ENCODE measurements at regions not wholly inside any gene's neighbourhood (a gene's known extent, or its start where the extent isn't known, plus 50 kb on each side); places are given as distances from the start of the nearest gene placed in this dataset.
"Not testable (repeated sequence)": the region's sequence is repeated elsewhere in the genome, so short reads cannot be mapped to it uniquely, and the experiment has no call there.

GRCh38 chr6:144659202-144660182, 374.4 kb downstream of the UTRN start:
- no peak for DNase-seq (ENCODE audit: extremely low spot score)
- WGBS = 67% methylated on average over 14 of the region's 14 CpGs
- H3K4me3 ChIP-seq (ENCODE audit: low read depth, low read length) = no peak overlapping the region
- H3K27ac ChIP-seq (ENCODE audit: low read depth) = no peak overlapping the region
- H3K4me1 ChIP-seq (ENCODE audit: insufficient read depth) = no peaks in the 10 kb centered on the region
- no peaks in the 10 kb centered on the region for H3K36me3 ChIP-seq (ENCODE audit: insufficient read depth)

- Histone ChIP-seq H3K36me3 (ENCODE audit: insufficient read depth) (no peaks in the 10 kb centered on the region), H3K4me3 (ENCODE audit: low read depth, low read length) (no peak overlapping the region), H3K4me1 (ENCODE audit: insufficient read depth) (no peaks in the 10 kb centered on the region), H3K27ac (ENCODE audit: low read depth) (no peak overlapping the region)
- 89% methylated on average over 7 of the region's 7 CpGs for WGBS
- DNase-seq (ENCODE audit: extremely low spot score) = no peak
Observed at GRCh38 chr6:144660561-144661115, 375.5 kb downstream of the UTRN start.

DNA sequence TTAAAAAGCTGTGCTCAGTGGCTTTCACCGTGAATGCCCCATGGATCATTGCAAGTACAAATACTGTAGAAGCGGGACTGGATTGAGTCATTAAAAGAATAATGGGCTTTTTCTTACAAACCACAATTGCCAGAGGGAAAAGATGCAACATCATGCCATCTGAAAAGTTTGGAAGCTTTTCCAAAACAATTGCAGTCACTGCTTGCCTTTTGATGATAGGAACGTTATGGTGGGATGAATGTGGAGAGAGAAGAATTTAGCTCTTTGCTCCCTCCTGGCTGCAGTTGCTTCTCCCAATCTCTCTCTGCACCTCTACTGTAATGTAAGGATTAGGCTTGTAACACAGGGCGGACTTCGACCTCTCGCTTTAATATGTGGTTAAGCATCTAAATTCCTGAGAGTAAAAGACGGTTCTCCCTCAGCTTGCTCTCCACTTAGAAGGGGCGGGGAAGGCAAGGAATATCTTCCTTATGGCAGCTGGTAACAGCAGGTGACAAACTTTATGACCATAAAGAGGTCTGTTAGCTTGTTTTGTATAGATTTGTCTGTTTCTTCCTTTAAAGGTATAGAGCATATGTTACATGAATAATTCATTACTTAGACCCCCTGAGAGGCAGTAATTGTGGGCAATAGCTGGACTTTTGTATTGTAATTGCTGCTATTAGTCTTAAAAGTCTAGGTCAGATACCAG, 376.1 kb downstream of the UTRN start:
- no peaks in the 10 kb centered on the region for H3K36me3 ChIP-seq (ENCODE audit: insufficient read depth)
- H3K4me3 ChIP-seq (ENCODE audit: low read depth, low read length) = no peak overlapping the region
- H3K4me1 ChIP-seq (ENCODE audit: insufficient read depth) = no peaks in the 10 kb centered on the region
- no peak overlapping the region for H3K27ac ChIP-seq (ENCODE audit: low read depth)
- WGBS = 86% methylated on average over 8 of the region's 8 CpGs
- DNase-seq (ENCODE audit: extremely low spot score) = no peak

DNA sequence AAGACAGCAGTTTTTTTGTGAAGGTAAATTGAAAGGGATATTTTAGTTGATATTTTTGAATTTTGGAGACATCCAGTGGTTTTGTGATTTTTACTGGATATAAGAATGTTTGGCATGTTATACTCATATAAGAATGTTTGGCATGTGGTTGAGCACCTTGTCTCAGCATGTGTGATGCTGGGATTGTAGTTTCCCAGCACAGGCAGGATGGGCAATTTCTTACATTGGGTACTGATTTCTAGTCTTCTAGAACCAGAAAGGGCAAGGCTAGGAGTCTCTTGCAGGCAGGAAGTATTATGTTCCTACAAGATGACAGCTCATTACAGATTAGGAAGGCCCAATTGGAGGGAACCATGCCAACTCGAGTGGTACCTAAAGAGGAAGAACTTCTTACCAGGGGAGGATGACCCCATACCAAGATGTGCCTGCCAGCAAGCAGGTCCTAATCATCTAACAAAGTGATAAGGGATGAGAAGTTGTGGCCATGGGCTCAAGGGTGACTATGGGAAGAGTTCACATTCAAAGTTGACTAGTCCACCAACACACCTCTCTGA, 377.8 kb downstream of the UTRN start:
- H3K4me1 ChIP-seq (ENCODE audit: insufficient read depth) = peaks cover 3% of the 10 kb centered on the region
- 79% methylated on average over 1 of the region's 1 CpG for WGBS
- H3K4me3 ChIP-seq (ENCODE audit: low read depth, low read length) = no peak overlapping the region
- H3K27ac ChIP-seq (ENCODE audit: low read depth) = no peak overlapping the region
- H3K36me3 ChIP-seq (ENCODE audit: insufficient read depth) = no peaks in the 10 kb centered on the region
- DNase-seq (ENCODE audit: extremely low spot score) = no peak

- Histone ChIP-seq H3K4me3 (ENCODE audit: low read depth, low read length) (no peak overlapping the region), H3K27ac (ENCODE audit: low read depth) (no peak overlapping the region), H3K36me3 (ENCODE audit: insufficient read depth) (no peaks in the 10 kb centered on the region), H3K4me1 (ENCODE audit: insufficient read depth) (peaks cover 3% of the 10 kb centered on the region)
- 93% methylated on average over 4 of the region's 4 CpGs for WGBS
- no peak for DNase-seq (ENCODE audit: extremely low spot score)
Observed at GRCh38 chr6:144664281-144664680, 379.1 kb downstream of the UTRN start.

GRCh38 chr6:144664947-144665346, 379.8 kb downstream of the UTRN start:
- Histone ChIP-seq H3K36me3 (ENCODE audit: insufficient read depth) (no peaks in the 10 kb centered on the region), H3K4me3 (ENCODE audit: low read depth, low read length) (no peak overlapping the region), H3K4me1 (ENCODE audit: insufficient read depth) (peaks cover 3% of the 10 kb centered on the region), H3K27ac (ENCODE audit: low read depth) (no peak overlapping the region)
- no peak for DNase-seq (ENCODE audit: extremely low spot score)
- 96% methylated on average over 1 of the region's 1 CpG for WGBS

DNA sequence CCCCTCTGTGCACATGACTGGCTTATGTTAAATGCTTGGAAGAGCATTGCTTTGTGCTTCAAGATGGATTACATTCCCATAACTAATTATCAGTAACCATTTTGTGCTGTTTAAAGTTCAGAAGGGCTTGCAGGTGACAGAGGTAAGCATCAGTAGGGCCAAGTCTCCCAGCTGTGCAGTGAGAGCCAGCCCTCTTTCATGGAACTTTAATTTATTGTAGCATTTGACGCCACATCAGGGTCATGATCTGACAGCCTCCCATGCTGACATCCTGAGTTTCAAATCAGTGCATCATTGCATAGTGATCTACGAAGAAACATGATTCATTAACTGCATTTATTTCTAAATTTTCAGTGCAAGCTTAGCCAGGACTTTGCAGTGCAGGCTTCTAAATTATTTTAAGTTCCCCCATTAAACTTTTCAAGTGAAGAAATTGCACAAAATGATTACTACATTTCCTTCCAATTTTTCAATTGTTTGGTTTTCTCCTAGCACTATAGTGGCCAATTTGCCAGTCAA, 380.9 kb downstream of the UTRN start:
- peaks cover 3% of the 10 kb centered on the region for H3K4me1 ChIP-seq (ENCODE audit: insufficient read depth)
- no peak overlapping the region for H3K27ac ChIP-seq (ENCODE audit: low read depth)
- 90% methylated on average over 2 of the region's 2 CpGs for WGBS
- no peaks in the 10 kb centered on the region for H3K36me3 ChIP-seq (ENCODE audit: insufficient read depth)
- DNase-seq (ENCODE audit: extremely low spot score) = no peak
- H3K4me3 ChIP-seq (ENCODE audit: low read depth, low read length) = no peak overlapping the region

DNA sequence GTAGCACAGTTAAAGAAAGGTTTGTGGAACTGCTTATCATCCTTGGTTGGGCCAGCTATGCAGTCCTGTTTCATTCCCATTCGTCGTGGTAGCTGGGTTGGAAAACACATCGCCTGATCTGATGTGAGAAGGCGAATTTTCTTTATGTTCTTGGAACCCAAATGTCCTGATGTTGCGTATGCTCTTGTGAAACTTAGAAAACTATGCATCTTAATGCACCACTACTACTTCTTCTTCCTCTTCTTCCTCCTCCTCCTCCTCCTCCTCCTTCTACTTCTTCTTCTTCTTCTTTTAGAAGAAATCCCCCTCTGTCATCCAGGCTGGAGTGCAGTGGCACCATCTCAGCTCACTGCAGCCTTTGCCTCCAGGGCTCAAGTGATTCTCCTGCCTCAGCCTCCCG, 381.6 kb downstream of the UTRN start:
- no peak for DNase-seq (ENCODE audit: extremely low spot score)
- Histone ChIP-seq H3K36me3 (ENCODE audit: insufficient read depth) (no peaks in the 10 kb centered on the region), H3K4me3 (ENCODE audit: low read depth, low read length) (no peak overlapping the region), H3K27ac (ENCODE audit: low read depth) (no peak overlapping the region), H3K4me1 (ENCODE audit: insufficient read depth) (peaks cover 3% of the 10 kb centered on the region)
- 93% methylated on average over 6 of the region's 6 CpGs for WGBS

- no peak overlapping the region for H3K4me3 ChIP-seq (ENCODE audit: low read depth, low read length)
- peaks cover 3% of the 10 kb centered on the region for H3K4me1 ChIP-seq (ENCODE audit: insufficient read depth)
- 92% methylated on average over 4 of the region's 4 CpGs for WGBS
- H3K36me3 ChIP-seq (ENCODE audit: insufficient read depth) = no peaks in the 10 kb centered on the region
- DNase-seq (ENCODE audit: extremely low spot score) = no peak
- no peak overlapping the region for H3K27ac ChIP-seq (ENCODE audit: low read depth)
Observed at GRCh38 chr6:144667532-144668503, 382.7 kb downstream of the UTRN start.

- not testable (repeated sequence) for H3K4me3 ChIP-seq (ENCODE audit: low read depth, low read length); H3K36me3 ChIP-seq (ENCODE audit: insufficient read depth); H3K4me1 ChIP-seq (ENCODE audit: insufficient read depth); H3K27ac ChIP-seq (ENCODE audit: low read depth); DNase-seq (ENCODE audit: extremely low spot score)
- WGBS = 97% methylated on average over 1 of the region's 1 CpG
Observed at GRCh38 chr6:144670259-144670658, 385.1 kb downstream of the UTRN start.

GRCh38 chr6:144673807-144674206, 388.7 kb downstream of the UTRN start:
- H3K27ac ChIP-seq (ENCODE audit: low read depth) = no peak overlapping the region
- no peaks in the 10 kb centered on the region for H3K4me1 ChIP-seq (ENCODE audit: insufficient read depth)
- H3K4me3 ChIP-seq (ENCODE audit: low read depth, low read length) = no peak overlapping the region
- 81% methylated on average over 3 of the region's 3 CpGs for WGBS
- H3K36me3 ChIP-seq (ENCODE audit: insufficient read depth) = no peaks in the 10 kb centered on the region
- DNase-seq (ENCODE audit: extremely low spot score) = no peak

DNA sequence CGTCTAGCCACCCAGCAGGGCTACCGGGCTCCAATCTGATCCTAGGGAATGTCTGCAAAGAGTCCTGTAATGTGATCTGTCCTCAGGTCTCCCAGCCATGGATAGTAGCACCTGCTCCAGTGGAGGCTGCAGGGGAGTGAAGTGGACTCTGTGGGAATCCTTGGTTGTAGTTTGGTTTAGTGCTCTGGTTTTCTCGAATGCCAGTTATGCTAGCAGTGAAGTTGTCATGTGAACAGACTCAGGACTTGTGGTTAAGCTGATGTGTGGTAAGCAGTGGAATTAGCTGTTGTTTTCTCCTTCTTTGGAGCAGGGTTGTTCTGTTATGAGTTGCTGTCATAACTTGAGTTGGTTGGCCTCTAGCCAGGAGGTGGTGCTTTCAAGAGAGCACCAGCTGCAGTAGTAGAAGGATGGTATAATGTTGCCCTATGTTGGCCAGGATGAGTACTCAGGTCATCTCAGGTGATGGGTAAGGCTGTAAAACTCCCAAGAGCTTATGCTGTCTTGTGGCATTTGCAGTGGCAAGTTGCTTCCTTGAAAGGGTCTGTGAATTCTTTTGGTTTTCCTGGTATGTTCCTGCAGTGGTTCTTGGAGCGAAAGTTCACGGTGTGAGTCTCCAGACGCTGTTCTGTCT, 390.2 kb downstream of the UTRN start:
- Histone ChIP-seq H3K36me3 (ENCODE audit: insufficient read depth) (no peaks in the 10 kb centered on the region), H3K27ac (ENCODE audit: low read depth) (no peak overlapping the region), H3K4me1 (ENCODE audit: insufficient read depth) (no peaks in the 10 kb centered on the region), H3K4me3 (ENCODE audit: low read depth, low read length) (no peak overlapping the region)
- no peak for DNase-seq (ENCODE audit: extremely low spot score)
- 87% methylated on average over 6 of the region's 6 CpGs for WGBS
